H1 (cell line): ENCODE measurements at regions not wholly inside any gene's neighbourhood (a gene's known extent, or its start where the extent isn't known, plus 50 kb on each side); places are given as distances from the start of the nearest gene placed in this dataset.

ENCODE experiments used
- CTCF ChIA-PET: fragments of 300-600 bp; sonication (Branson Sonifier 250); formaldehyde crosslinking; loops from one replicate; lab custom pipeline; 2021; ENCODE audit not compliant: partially characterized antibody; lab: Charles Lee
- POLR2A ChIA-PET: fragments of 300-600 bp; sonication (Branson Sonifier 250); formaldehyde crosslinking; loops from one replicate; lab custom pipeline; 2021; ENCODE audit warnings: inconsistent platforms; ENCODE audit not compliant: partially characterized antibody; lab: Charles Lee
- DNase-seq, 2 experiments: peaks; one replicate each; pipeline versions ENCODE4 v3.0.0 to v3.0.0-alpha.2; 2010 to 2022; ENCODE audit warnings: low spot score in 2 of 2, low read depth in 1 of 2, mixed read lengths in 1 of 2
- FAIRE-seq: peaks from 2 replicates; lab custom pipeline; 2011; peaks lifted over from hg19 to GRCh38; lab: Jason Lieb, UNC
- H2AFZ ChIP-seq: 2 replicates; pipeline ENCODE4 v1.8.1; 2012; ENCODE audit warnings: low read length, inconsistent platforms
- H2AK5ac ChIP-seq: 2 replicates; pipeline ENCODE4 v1.6.1; 2013; ENCODE audit warnings: low read depth, low read length
- H2BK120ac ChIP-seq: replicated peaks from 2 replicates; pipeline ENCODE3; 2013; ENCODE audit warnings: low read depth, low read length, inconsistent platforms
- H2BK12ac ChIP-seq: 2 replicates; pipeline ENCODE4 v1.6.1; 2013; ENCODE audit warnings: low read depth, low read length
- H2BK15ac ChIP-seq: 2 replicates; pipeline ENCODE4 v1.6.1; 2013; ENCODE audit warnings: low read length
- H2BK20ac ChIP-seq: 2 replicates; pipeline ENCODE4 v1.6.1; 2013; ENCODE audit warnings: low read length
- H2BK5ac ChIP-seq: 2 replicates; pipeline ENCODE4 v1.6.1; 2013; ENCODE audit warnings: low read depth, low read length
- H3K14ac ChIP-seq: 2 replicates; pipeline ENCODE4 v1.6.1; 2013; ENCODE audit warnings: inconsistent platforms; ENCODE audit not compliant: insufficient read length
- H3K18ac ChIP-seq: 2 replicates; pipeline ENCODE4 v1.6.1; 2013; ENCODE audit warnings: low read length; ENCODE audit errors: extremely low read depth
- H3K23ac ChIP-seq: 2 replicates; pipeline ENCODE4 v1.6.1; 2013; ENCODE audit warnings: inconsistent platforms; ENCODE audit not compliant: insufficient read length
- H3K23me2 ChIP-seq: 2 replicates; pipeline ENCODE4 v1.6.1; 2013; ENCODE audit warnings: low read depth, low read length
- H3K27ac ChIP-seq: 2 replicates; pipeline ENCODE4 v1.6.1; 2011; ENCODE audit warnings: low read depth, low read length, inconsistent platforms
- H3K27me3 ChIP-seq, 4 experiments: replicated peaks in 1 of 4; 1 replicate in 1 of 4; 2 replicates in 3 of 4; pipeline versions ENCODE4 v1.6.1 to v1.8.1; 2011 to 2013; ENCODE audit warnings: low read length in 3 of 4, mild to moderate bottlenecking in 3 of 4, inconsistent platforms in 2 of 4, mixed read lengths in 2 of 4, moderate library complexity in 1 of 4; ENCODE audit not compliant: control insufficient read depth in 3 of 4, insufficient read depth in 3 of 4; ENCODE audit errors: extremely low read depth in 1 of 4
- H3K36me3 ChIP-seq, 4 experiments: 2 replicates each; pipeline versions ENCODE4 v1.6.1 to v1.8.1; 2011 to 2013; ENCODE audit warnings: mild to moderate bottlenecking in 4 of 4, low read length in 3 of 4, moderate library complexity in 2 of 4, control low read depth in 1 of 4, inconsistent platforms in 1 of 4; ENCODE audit not compliant: insufficient read depth in 4 of 4, control insufficient read depth in 2 of 4
- H3K4ac ChIP-seq: replicated peaks from 2 replicates; pipeline ENCODE3; 2013; ENCODE audit warnings: low read length, low read depth, mixed read lengths, inconsistent platforms; ENCODE audit not compliant: insufficient read length
- H3K4me1 ChIP-seq, 4 experiments: replicated peaks in 1 of 4; 1 replicate in 1 of 4; 2 replicates in 3 of 4; pipeline versions ENCODE4 v1.6.1 to v1.8.1; 2011 to 2013; ENCODE audit warnings: low read length in 3 of 4, inconsistent platforms in 2 of 4, mixed read lengths in 1 of 4; ENCODE audit not compliant: insufficient read depth in 4 of 4, control insufficient read depth in 3 of 4
- H3K4me2 ChIP-seq, 2 experiments: 2 replicates each; pipeline versions ENCODE4 v1.6.1 to v1.8.1; 2011 to 2013; ENCODE audit warnings: low read depth in 2 of 2, low read length in 2 of 2, control low read depth in 1 of 2, inconsistent platforms in 1 of 2, mild to moderate bottlenecking in 1 of 2; ENCODE audit not compliant: insufficient read depth in 1 of 2
- H3K4me3 ChIP-seq, 4 experiments: fragments of 200-600, 300-600 bp in 1 of 4; sonication (generic), shearing (Covaris generic), sonication (Bioruptor Twin) in 1 of 4; 2 replicates each; pipeline versions ENCODE4 v1.5.1 to v1.8.1; 2011 to 2016; ENCODE audit warnings: low read length in 4 of 4, low read depth in 3 of 4, control low read depth in 2 of 4, inconsistent platforms in 2 of 4, mild to moderate bottlenecking in 2 of 4, mixed read lengths in 1 of 4, moderate library complexity in 1 of 4; ENCODE audit not compliant: insufficient read depth in 2 of 4; ENCODE audit errors: extremely low read depth in 1 of 4
- H3K56ac ChIP-seq: replicated peaks from 2 replicates; pipeline ENCODE3; 2013; ENCODE audit warnings: low read depth, mild to moderate bottlenecking, mixed read lengths, low read length, inconsistent platforms; ENCODE audit not compliant: insufficient read length
- H3K79me1 ChIP-seq: 2 replicates; pipeline ENCODE4 v1.6.1; 2013; ENCODE audit warnings: low read depth, low read length, control low read depth
- H3K79me2 ChIP-seq, 2 experiments: 2 replicates each; pipeline versions ENCODE4 v1.6.1 to v1.8.1; 2012 to 2013; ENCODE audit warnings: low read length in 2 of 2, mild to moderate bottlenecking in 2 of 2, inconsistent platforms in 1 of 2; ENCODE audit not compliant: insufficient read depth in 2 of 2, control insufficient read depth in 1 of 2
- H3K9ac ChIP-seq, 4 experiments: replicated peaks in 1 of 4; 1 replicate in 1 of 4; 2 replicates in 3 of 4; pipeline versions ENCODE4 v1.6.1 to v1.8.1; 2011 to 2013; ENCODE audit warnings: low read depth in 3 of 4, low read length in 3 of 4, control low read depth in 2 of 4, mild to moderate bottlenecking in 2 of 4, moderate library complexity in 2 of 4, inconsistent platforms in 1 of 4; ENCODE audit errors: extremely low read depth in 1 of 4
- H3K9me3 ChIP-seq, 2 experiments: 2 replicates each; pipeline versions ENCODE4 v1.6.1 to v1.8.1; 2012 to 2013; ENCODE audit warnings: mild to moderate bottlenecking in 2 of 2, moderate library complexity in 2 of 2, control low read depth in 1 of 2, inconsistent platforms in 1 of 2, low read depth in 1 of 2, low read length in 1 of 2, mixed read lengths in 1 of 2; ENCODE audit not compliant: insufficient read depth in 2 of 2
- H4K20me1 ChIP-seq, 2 experiments: replicated peaks in 1 of 2; 2 replicates each; pipeline versions ENCODE3 to v1.8.1; 2011 to 2013; ENCODE audit warnings: inconsistent platforms in 2 of 2, low read length in 2 of 2, mild to moderate bottlenecking in 1 of 2; ENCODE audit not compliant: insufficient read depth in 2 of 2, control insufficient read depth in 1 of 2
- H4K5ac ChIP-seq: 2 replicates; pipeline ENCODE4 v1.6.1; 2013; ENCODE audit warnings: low read length, low read depth, mixed read lengths, inconsistent platforms; ENCODE audit not compliant: insufficient read length
- H4K8ac ChIP-seq: 2 replicates; pipeline ENCODE4 v1.8.0; 2013; ENCODE audit warnings: mild to moderate bottlenecking, moderate library complexity, low read length, inconsistent platforms; ENCODE audit not compliant: insufficient read depth; ENCODE audit errors: extremely low read depth
- H4K91ac ChIP-seq: replicated peaks from 2 replicates; pipeline ENCODE3; 2013; ENCODE audit warnings: low read length, mixed read lengths, inconsistent platforms; ENCODE audit not compliant: insufficient read length
- BACH1 ChIP-seq: IDR thresholded peaks from 2 replicates; pipeline ENCODE4 v1.6.1; 2012; ENCODE audit warnings: low read length, improper control_type of control experiment
- CBX8 ChIP-seq: fragments of 300-800, 300-1000 bp; sonication (generic); IDR thresholded peaks from 2 replicates; pipeline ENCODE4 v1.7.1; 2016; ENCODE audit warnings: low read depth, low read length, borderline replicate concordance
- CREB1 ChIP-seq: IDR thresholded peaks from 2 replicates; pipeline ENCODE4 v1.6.1; 2012; ENCODE audit warnings: inconsistent platforms
- KDM4A ChIP-seq: IDR thresholded peaks from one replicate; pipeline ENCODE4 v1.7.1; 2012; ENCODE audit warnings: low read depth, mild to moderate bottlenecking, moderate library complexity, low read length, inconsistent platforms; ENCODE audit not compliant: severe bottlenecking
- MAFK ChIP-seq: IDR thresholded peaks from 2 replicates; pipeline ENCODE4 v1.6.1; 2012; ENCODE audit warnings: low read depth, mild to moderate bottlenecking, improper control_type of control experiment, low read length
- MAX ChIP-seq: IDR thresholded peaks from 2 replicates; pipeline ENCODE4 v1.6.1; 2012; ENCODE audit warnings: inconsistent platforms
- NANOG ChIP-seq: IDR thresholded peaks from 2 replicates; pipeline ENCODE4 v1.6.1; 2011; ENCODE audit warnings: low read length, low read depth, mild to moderate bottlenecking, inconsistent platforms; ENCODE audit not compliant: insufficient read depth, poor library complexity, severe bottlenecking
- POLR2A ChIP-seq, 2 experiments: IDR thresholded peaks; 1 replicate in 1 of 2; 2 replicates in 1 of 2; pipeline ENCODE4 v1.6.1; 2011; ENCODE audit warnings: low read depth in 2 of 2, low read length in 2 of 2, mild to moderate bottlenecking in 2 of 2; ENCODE audit errors: control extremely low read depth in 1 of 2
- POLR2AphosphoS5 ChIP-seq: IDR thresholded peaks from 2 replicates; pipeline ENCODE4 v1.6.1; 2011; ENCODE audit warnings: low read depth, low read length
- RNF2 ChIP-seq: fragments of 200-900, 300-1000 bp; sonication (generic); IDR thresholded peaks from 2 replicates; pipeline ENCODE4 v1.7.1; 2016; ENCODE audit warnings: borderline replicate concordance, low read depth, mild to moderate bottlenecking, antibody characterized with exemption, low read length; ENCODE audit not compliant: poor library complexity, severe bottlenecking; ENCODE audit errors: missing control alignments
- SIX5 ChIP-seq: IDR thresholded peaks from 2 replicates; pipeline ENCODE4 v1.6.1; 2011; ENCODE audit warnings: mild to moderate bottlenecking, low read depth, low read length
- TAF1 ChIP-seq: IDR thresholded peaks from 2 replicates; pipeline ENCODE4 v1.6.1; 2011; ENCODE audit warnings: mild to moderate bottlenecking, low read depth, low read length
- TAF7 ChIP-seq: optimal IDR thresholded peaks from 2 replicates; pipeline ENCODE3; 2011; ENCODE audit warnings: low read depth, mild to moderate bottlenecking, inconsistent platforms, low read length, moderate library complexity, borderline replicate concordance
- YY1 ChIP-seq: IDR thresholded peaks from 2 replicates; pipeline ENCODE4 v1.6.1; 2011; ENCODE audit warnings: low read depth, mild to moderate bottlenecking, low read length
- WGBS, 2 experiments: shearing (Covaris generic) in 1 of 2; methylation state at CpG; one replicate each; pipeline versions ENCODE4 v1.1.6 to v1.1.7; 2013 to 2015; ENCODE audit warnings: low lambda C conversion rate in 2 of 2, mixed read lengths in 2 of 2, inconsistent platforms in 1 of 2, low coverage in 1 of 2, missing lambda C conversion rate in 1 of 2; ENCODE audit not compliant: insufficient replicate concordance in 2 of 2, insufficient coverage in 1 of 2, insufficient read length in 1 of 2; ENCODE audit errors: extremely low coverage in 1 of 2, missing lambda C conversion rate in 1 of 2; 5-methylcytosine and 5-hydroxymethylcytosine counted together
- TF ChIP-seq, protein P1 (sequence below): IDR thresholded peaks from 2 replicates; pipeline ENCODE4 v1.6.1; 2012; ENCODE audit warnings: inconsistent platforms

GRCh38 chr2:145114726-145115125, 594.8 kb upstream of the ZEB2 start:
- DNase-seq (no peak), FAIRE-seq (no peak)
- H3K27me3 ChIP-seq: peaks cover 0 to 1% (median 0%) of the 10 kb centered on the region in 4 experiments; a peak in 1 of 7 replicates
- no peak overlapping the region for H2BK20ac ChIP-seq
- H3K27ac ChIP-seq: no peak overlapping the region
- no peak overlapping the region for H3K4me2 ChIP-seq
- H2AK5ac ChIP-seq: no peak overlapping the region
- 72% methylated on average over 2 of the region's 2 CpGs; no CpG with 5 or more reads in 1 of the 2 experiments for WGBS, 2 experiments
- H3K79me2 ChIP-seq: no peaks in the 10 kb centered on the region
- H3K18ac ChIP-seq: no peak overlapping the region
- POLR2A ChIA-PET: no interaction called here
- no peak overlapping the region for H2BK15ac ChIP-seq
- H3K4ac ChIP-seq: no peak overlapping the region
- H4K91ac ChIP-seq: no peak overlapping the region
- no peaks in the 10 kb centered on the region for H4K20me1 ChIP-seq
- no peaks in the 10 kb centered on the region for H3K36me3 ChIP-seq
- no peak overlapping the region for H2BK120ac ChIP-seq
- H3K4me3 ChIP-seq: no peak overlapping the region
- H4K5ac ChIP-seq: no peak overlapping the region
- H4K8ac ChIP-seq: no peak overlapping the region
- H2BK5ac ChIP-seq: no peak overlapping the region
- H3K23ac ChIP-seq: no peak overlapping the region
- peaks cover 0 to 3% (median 0%) of the 10 kb centered on the region in 4 experiments; a peak in 1 of 7 replicates for H3K4me1 ChIP-seq
- H3K23me2 ChIP-seq: no peaks in the 10 kb centered on the region
- H3K79me1 ChIP-seq: no peaks in the 10 kb centered on the region
- H2AFZ ChIP-seq: no peak overlapping the region
- no peaks in the 10 kb centered on the region for H3K9me3 ChIP-seq
- H3K14ac ChIP-seq: no peak overlapping the region
- no peak overlapping the region for H3K9ac ChIP-seq
- no peak overlapping the region for H2BK12ac ChIP-seq
- H3K56ac ChIP-seq: no peak overlapping the region
- CTCF ChIA-PET: interaction anchor here (0.6 kb wide), 1 partner anchor 54 kb away, joined by 3 read pairs; no protein-coding TSS in a partner anchor
- no peak for TF ChIP-seq POLR2A (IDR thresholded peaks at IDR 0.05; ENCODE audit: control extremely low read depth in 1 of 2, low read depth in 2 of 2, low read length in 2 of 2)
- TF ChIP-seq KDM4A: no peak
- no peak for TF ChIP-seq SIX5
- TF ChIP-seq MAFK: no peak
- TF ChIP-seq BACH1: no peak
- TF ChIP-seq, protein P1, sequence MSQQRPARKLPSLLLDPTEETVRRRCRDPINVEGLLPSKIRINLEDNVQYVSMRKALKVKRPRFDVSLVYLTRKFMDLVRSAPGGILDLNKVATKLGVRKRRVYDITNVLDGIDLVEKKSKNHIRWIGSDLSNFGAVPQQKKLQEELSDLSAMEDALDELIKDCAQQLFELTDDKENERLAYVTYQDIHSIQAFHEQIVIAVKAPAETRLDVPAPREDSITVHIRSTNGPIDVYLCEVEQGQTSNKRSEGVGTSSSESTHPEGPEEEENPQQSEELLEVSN: no peak
- TF ChIP-seq TAF7: no peak
- no peak for TF ChIP-seq TAF1
- TF ChIP-seq RNF2: no peak
- TF ChIP-seq MAX: no peak
- TF ChIP-seq NANOG: no peak
- no peak for TF ChIP-seq YY1
- TF ChIP-seq POLR2AphosphoS5: no peak
- TF ChIP-seq CBX8: no peak
- no peak for TF ChIP-seq CREB1
